Lower leg skin (tissue), 4 donors: ENCODE measurements at regions not wholly inside any gene's neighbourhood (a gene's known extent, or its start where the extent isn't known, plus 50 kb on each side); places are given as distances from the start of the nearest gene placed in this dataset.

ENCODE experiments used
- DNase-seq, 2 donors: peaks; one replicate each; pipeline ENCODE4 v3.0.0-alpha.2; 2019; ENCODE audit warnings: low spot score in 2 of 2
- H3K4me3 ChIP-seq: fragments of 200-600 bp; sonication (generic); 2 replicates; pipeline ENCODE4 v1.5.1; 2017; ENCODE audit warnings: mild to moderate bottlenecking, low read depth; ENCODE audit not compliant: poor library complexity, severe bottlenecking
- POLR2A ChIP-seq, 2 donors: fragments of 450-650 bp; IDR thresholded peaks; one replicate each; pipeline ENCODE4 v1.6.1; 2016 to 2017; ENCODE audit warnings: antibody characterized with exemption in 2 of 2, mild to moderate bottlenecking in 1 of 2, moderate library complexity in 1 of 2
- WGBS, 2 donors: methylation state at CpG; one replicate each; pipeline ENCODE4 v1.1.5; 2018; 5-methylcytosine and 5-hydroxymethylcytosine counted together
- intact Hi-C: fragments of 100-400 bp; cut with DNase I; formaldehyde crosslinking; loops from one replicate; pipeline ENCODE4 v1.15.0; 2023; ENCODE audit warnings: low total_unique reads
- TF ChIP-seq, protein P1 (sequence below), 3 donors: fragments of 450-650 bp; IDR thresholded peaks; one replicate each; pipeline ENCODE4 v1.5.1; 2016; ENCODE audit warnings: antibody characterized with exemption in 3 of 3, mild to moderate bottlenecking in 3 of 3, moderate library complexity in 2 of 3

GRCh38 chr6:14625173-14625895 lies 507.8 kb downstream of the CD83 start:
- H3K4me3 ChIP-seq, result no peak overlapping the region
- intact Hi-C loops, result no loop called here
- DNase-seq, result no peak
- TF ChIP-seq, protein P1, sequence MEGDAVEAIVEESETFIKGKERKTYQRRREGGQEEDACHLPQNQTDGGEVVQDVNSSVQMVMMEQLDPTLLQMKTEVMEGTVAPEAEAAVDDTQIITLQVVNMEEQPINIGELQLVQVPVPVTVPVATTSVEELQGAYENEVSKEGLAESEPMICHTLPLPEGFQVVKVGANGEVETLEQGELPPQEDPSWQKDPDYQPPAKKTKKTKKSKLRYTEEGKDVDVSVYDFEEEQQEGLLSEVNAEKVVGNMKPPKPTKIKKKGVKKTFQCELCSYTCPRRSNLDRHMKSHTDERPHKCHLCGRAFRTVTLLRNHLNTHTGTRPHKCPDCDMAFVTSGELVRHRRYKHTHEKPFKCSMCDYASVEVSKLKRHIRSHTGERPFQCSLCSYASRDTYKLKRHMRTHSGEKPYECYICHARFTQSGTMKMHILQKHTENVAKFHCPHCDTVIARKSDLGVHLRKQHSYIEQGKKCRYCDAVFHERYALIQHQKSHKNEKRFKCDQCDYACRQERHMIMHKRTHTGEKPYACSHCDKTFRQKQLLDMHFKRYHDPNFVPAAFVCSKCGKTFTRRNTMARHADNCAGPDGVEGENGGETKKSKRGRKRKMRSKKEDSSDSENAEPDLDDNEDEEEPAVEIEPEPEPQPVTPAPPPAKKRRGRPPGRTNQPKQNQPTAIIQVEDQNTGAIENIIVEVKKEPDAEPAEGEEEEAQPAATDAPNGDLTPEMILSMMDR (IDR thresholded peaks at IDR 0.05), result no peak
- TF ChIP-seq POLR2A (IDR thresholded peaks at IDR 0.05), result no peak
- 83 to 88% methylated on average over 8 of the region's 8 CpGs for WGBS, 2 donors

DNA sequence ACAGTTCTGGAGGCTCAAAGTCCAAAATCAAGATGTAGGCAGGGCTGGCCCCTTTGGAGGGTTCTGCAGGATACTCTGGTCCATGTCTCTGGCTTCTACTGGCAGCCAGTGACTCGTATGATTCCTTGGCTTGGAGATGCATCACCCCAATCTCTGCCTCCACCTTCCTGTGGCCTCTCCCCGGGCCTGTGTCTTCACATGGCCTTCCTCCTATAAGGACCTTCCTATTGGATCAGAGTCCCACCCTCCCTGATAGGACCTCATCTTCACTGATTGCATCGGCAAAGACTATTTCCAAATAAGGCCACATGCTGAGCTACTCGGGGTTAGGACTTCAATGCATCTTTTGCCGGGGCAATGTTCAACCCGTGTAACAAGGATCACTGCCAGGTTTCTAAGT lies 509.0 kb downstream of the CD83 start:
- no peak for DNase-seq
- TF ChIP-seq, protein P1 (IDR thresholded peaks at IDR 0.05), result no peak
- TF ChIP-seq POLR2A (IDR thresholded peaks at IDR 0.05), result no peak
- no peak overlapping the region for H3K4me3 ChIP-seq
- intact Hi-C loops, result no loop called here
- WGBS, 2 donors, result 60 to 82% methylated on average over 6 of the region's 6 CpGs

DNA sequence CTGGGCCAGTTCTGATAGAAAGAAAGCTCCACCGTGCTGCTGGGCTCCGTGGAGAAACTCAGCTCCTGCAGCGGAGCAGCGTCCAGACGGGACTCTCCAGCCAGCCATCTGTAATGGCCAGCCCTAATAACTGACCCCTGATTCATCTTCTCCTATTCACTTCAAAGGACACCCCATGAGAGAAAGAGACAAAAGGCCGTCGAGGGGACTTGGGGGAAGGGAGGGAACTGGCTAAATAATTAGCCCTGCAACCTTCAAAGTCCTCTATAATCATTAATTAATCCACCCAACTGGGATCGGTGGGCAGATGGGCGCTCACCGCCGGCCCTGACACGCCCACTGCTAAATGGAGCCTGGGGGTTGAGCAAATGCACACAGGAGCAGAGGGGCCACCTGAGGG lies 512.4 kb downstream of the CD83 start:
- H3K4me3 ChIP-seq, result no peak overlapping the region
- intact Hi-C loops, result no loop called here
- 68 to 74% methylated on average over 12 of the region's 12 CpGs for WGBS, 2 donors
- DNase-seq, result no peak
- TF ChIP-seq POLR2A (IDR thresholded peaks at IDR 0.05), result no peak
- TF ChIP-seq, protein P1 (IDR thresholded peaks at IDR 0.05), result no peak

DNA sequence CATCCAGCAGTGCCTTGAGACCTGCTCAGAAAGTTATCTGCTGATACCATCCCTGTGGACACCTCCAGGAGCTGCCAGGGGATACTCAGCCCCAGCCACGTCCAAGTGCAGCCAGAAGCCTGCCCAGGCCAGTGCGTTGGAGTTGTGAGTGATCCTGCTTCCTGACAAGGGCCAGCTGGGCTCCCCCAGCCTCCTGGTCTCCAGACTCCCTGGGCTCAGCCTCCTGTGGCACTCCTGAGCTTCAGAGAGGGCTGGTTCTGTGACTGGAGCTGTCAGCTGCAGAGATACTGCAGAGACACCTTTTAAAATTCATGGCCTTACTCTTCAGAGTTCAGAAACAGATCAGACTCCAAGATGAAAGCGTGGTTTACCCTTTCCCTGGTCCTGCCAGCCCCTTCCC lies 515.9 kb downstream of the CD83 start:
- TF ChIP-seq POLR2A (IDR thresholded peaks at IDR 0.05), result no peak
- TF ChIP-seq, protein P1 (IDR thresholded peaks at IDR 0.05), result no peak
- 90 to 96% methylated on average over 3 of the region's 3 CpGs for WGBS, 2 donors
- no peak overlapping the region for H3K4me3 ChIP-seq
- intact Hi-C loops, result no loop called here
- DNase-seq, result no peak

DNA sequence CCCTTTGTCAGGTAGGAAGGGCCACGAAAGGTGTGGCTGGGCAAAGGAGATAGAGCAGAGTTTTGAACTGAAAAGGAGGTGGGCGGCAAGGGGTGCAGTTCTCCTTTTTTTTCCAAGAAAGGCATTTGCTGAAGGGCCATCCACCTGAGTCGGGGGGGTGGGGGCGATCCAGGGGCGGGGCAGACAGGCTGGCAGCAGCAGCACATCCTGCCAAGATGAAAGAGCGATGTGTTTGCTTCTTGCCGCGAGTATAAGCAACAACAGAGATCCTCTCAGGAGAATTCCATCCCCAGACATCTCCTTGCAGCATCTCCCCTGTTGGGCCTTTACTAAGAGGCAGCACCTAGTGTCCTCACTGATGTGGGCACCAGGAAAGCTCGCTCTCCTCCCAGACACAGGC lies 516.5 kb downstream of the CD83 start:
- no peak for DNase-seq
- WGBS, 2 donors, result 83 to 86% methylated on average over 6 to 9 of the region's 9 CpGs
- TF ChIP-seq, protein P1 (IDR thresholded peaks at IDR 0.05), result no peak
- TF ChIP-seq POLR2A (IDR thresholded peaks at IDR 0.05), result no peak
- intact Hi-C loops, result no loop called here
- H3K4me3 ChIP-seq, result no peak overlapping the region

- intact Hi-C loops, result no loop called here
- no peak for DNase-seq
- no peak for TF ChIP-seq POLR2A (IDR thresholded peaks at IDR 0.05)
- TF ChIP-seq, protein P1 (IDR thresholded peaks at IDR 0.05), result no peak
- 0% methylated on average over 1 of the region's 1 CpG for WGBS, 2 donors
- no peak overlapping the region for H3K4me3 ChIP-seq
Observed at GRCh38 chr6:14635195-14635594, 517.6 kb downstream of the CD83 start.
